Omental fat pad (tissue), 3 donors: ENCODE measurements at regions not wholly inside any gene's neighbourhood (a gene's known extent, or its start where the extent isn't known, plus 50 kb on each side); places are given as distances from the start of the nearest gene placed in this dataset.

Experiments
- ATAC-seq: fragments of 150-250 bp; one replicate; pipeline ENCODE4 v1.9.1; 2016; ENCODE audit warnings: mild to moderate bottlenecking, moderate library complexity; ENCODE audit not compliant: low FRiP score
- DNase-seq: peaks from one replicate; pipeline ENCODE4 v3.0.0-alpha.2; 2019; ENCODE audit warnings: low spot score
- TF ChIP-seq, protein P1 (sequence below), 3 donors: fragments of 450-650 bp; IDR thresholded peaks; one replicate each; pipeline ENCODE4 v1.5.1; 2016 to 2017; ENCODE audit warnings: antibody characterized with exemption in 3 of 3, mild to moderate bottlenecking in 3 of 3, moderate library complexity in 2 of 3

DNA sequence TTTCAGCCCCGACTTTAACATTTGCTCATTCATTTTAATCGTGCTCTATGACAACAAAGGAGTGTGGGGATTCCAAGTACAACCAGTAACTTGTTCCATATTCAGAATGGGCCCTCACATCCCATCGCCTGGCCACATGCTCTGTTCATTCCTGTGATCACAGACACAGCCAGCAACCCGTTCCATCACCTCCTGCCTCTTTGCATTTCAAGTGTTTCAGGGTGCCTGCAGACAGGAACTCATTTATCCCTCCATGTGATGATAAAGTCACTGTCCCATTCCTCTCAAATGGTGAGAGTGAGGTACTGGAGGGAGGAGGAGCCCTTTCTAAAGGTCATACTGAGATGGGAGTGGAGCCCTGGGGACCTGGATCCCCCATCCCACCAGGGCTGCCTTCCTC lies 571.1 kb downstream of the MAT2B start:
- DNase-seq (no peak), ATAC-seq (no peak)
- TF ChIP-seq, protein P1, sequence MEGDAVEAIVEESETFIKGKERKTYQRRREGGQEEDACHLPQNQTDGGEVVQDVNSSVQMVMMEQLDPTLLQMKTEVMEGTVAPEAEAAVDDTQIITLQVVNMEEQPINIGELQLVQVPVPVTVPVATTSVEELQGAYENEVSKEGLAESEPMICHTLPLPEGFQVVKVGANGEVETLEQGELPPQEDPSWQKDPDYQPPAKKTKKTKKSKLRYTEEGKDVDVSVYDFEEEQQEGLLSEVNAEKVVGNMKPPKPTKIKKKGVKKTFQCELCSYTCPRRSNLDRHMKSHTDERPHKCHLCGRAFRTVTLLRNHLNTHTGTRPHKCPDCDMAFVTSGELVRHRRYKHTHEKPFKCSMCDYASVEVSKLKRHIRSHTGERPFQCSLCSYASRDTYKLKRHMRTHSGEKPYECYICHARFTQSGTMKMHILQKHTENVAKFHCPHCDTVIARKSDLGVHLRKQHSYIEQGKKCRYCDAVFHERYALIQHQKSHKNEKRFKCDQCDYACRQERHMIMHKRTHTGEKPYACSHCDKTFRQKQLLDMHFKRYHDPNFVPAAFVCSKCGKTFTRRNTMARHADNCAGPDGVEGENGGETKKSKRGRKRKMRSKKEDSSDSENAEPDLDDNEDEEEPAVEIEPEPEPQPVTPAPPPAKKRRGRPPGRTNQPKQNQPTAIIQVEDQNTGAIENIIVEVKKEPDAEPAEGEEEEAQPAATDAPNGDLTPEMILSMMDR (IDR thresholded peaks at IDR 0.05): no peak

DNA sequence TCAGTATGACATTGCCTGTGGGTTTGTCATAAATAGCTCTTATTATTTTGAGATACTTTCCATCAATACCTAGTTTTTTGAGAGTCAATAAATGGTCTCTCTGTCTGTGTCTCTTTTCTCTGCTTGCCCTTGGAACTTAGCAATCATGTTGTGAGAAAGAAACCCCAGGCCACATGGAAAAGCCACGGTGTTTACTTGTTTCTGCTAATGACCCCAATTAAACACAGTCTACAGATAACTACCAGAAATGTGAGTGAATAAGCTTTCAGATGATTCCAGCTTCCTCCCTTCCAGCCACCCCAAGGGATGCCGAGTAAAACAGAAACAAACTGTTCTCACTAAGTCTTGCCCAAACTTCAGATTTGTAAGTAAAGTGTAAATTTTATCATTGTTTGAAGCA lies 584.9 kb downstream of the MAT2B start:
- TF ChIP-seq, protein P1 (IDR thresholded peaks at IDR 0.05): no peak
- ATAC-seq: no peak

DNA sequence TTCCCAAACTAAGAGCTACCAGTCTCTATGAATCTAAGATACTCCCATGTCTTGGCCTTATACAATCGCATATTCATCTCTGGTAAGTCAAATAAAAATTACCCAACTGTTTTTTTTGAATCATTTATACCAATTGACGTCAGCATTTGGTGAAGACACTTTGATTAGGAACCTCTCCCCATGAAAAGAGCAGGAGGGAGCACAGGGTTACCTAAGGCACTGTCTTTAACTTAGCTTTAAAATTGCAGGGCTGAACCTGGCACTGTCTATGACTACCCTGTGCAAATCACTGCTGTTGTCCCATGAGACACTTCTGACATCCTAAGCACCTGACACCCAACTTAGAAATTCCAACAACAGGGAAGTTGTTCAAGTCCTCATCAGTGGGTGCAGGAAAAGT lies 586.4 kb downstream of the MAT2B start:
- TF ChIP-seq, protein P1 (IDR thresholded peaks at IDR 0.05): no peak
- ATAC-seq (no peak), DNase-seq (no peak)

More for the DNA sequence above, 584.9 kb downstream of the MAT2B start:
- DNase-seq: no peak

DNA sequence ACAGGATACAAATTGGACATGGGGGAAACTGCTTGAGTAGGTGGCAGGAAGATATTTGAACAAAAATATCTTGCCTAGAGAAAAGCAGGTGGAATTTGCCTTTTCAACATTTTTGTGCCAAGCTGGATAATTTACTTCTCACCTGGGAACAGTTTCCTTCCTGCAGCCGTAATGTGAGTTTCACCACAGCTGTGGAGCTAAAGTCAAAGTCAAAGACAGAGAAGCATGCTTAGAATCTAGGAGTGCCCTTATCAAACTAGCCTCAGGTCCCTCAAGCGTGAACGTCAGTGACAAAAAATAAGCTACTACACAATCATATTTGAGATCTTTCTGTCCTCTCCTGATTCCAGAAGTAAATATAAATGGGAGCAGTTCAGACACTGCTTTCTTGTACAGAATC lies 588.9 kb downstream of the MAT2B start:
- ATAC-seq: no peak
- TF ChIP-seq, protein P1 (IDR thresholded peaks at IDR 0.05): no peak
- DNase-seq: no peak

DNA sequence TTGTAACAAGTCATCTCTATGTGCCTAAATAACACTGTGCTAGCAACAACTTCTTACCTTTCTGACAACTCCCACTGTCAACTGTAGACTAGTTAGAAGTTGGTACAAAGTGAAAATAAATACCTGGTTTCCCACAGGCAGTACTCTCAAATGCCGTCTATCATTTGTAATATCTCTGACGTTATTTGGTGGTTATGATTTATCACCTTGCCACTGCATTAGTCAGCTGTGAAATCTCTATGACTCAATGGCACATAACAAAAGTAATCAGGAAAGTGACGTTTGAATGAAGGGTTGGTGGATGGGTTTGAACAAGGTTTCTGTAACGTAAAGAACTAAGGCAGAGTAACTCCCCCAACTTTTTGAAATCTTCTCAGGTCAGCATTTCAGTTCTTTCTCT lies 592.3 kb downstream of the MAT2B start:
- DNase-seq (no peak), ATAC-seq (no peak)
- TF ChIP-seq, protein P1 (IDR thresholded peaks at IDR 0.05): no peak

DNA sequence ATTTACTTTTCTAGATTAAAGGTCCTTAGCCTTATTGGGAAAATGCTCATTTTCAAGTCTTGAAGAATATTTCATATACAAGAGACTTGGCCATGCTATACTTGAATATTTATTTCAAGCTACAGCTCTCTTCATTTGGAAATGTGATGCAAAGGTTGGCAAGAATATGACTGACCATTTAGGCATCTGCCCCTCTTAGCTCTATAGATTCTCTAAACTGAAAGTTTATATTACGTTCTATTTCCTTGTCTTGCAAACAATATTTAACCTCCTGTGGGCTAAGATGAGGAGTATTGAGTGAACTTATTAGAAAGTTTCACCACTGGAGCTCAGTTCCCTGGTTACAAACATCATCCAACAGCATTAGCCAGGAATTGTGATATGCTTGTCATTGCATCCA lies 593.1 kb downstream of the MAT2B start:
- no peak for ATAC-seq
- no peak for DNase-seq
- TF ChIP-seq, protein P1 (IDR thresholded peaks at IDR 0.05): no peak

DNA sequence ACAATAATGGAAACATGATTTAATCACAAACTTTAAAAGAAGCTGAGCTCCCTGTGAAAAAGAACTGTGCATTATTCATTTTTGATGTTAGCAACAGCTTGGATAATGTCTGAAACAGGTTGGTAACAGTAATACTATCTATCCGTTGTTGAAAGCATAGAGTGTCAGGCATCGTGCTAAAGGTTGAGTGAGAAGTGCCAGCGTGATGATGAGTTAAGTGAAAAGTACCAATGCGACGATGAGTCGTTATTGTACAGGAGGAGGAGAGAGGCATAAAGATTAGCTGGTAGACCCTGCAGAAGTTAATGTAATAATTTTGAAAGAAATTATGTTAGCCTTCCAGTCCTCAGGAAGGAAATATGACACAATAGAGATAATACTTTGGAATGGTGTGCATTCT lies 593.6 kb downstream of the MAT2B start:
- DNase-seq: no peak
- TF ChIP-seq, protein P1 (IDR thresholded peaks at IDR 0.05): no peak

More for the DNA sequence above, 593.6 kb downstream of the MAT2B start:
- ATAC-seq: no peak
